ENCODE measurements at regions not wholly inside any gene's neighbourhood (a gene's known extent, or its start where the extent isn't known, plus 50 kb on each side); places are given as distances from the start of the nearest gene placed in this dataset.

DNA sequence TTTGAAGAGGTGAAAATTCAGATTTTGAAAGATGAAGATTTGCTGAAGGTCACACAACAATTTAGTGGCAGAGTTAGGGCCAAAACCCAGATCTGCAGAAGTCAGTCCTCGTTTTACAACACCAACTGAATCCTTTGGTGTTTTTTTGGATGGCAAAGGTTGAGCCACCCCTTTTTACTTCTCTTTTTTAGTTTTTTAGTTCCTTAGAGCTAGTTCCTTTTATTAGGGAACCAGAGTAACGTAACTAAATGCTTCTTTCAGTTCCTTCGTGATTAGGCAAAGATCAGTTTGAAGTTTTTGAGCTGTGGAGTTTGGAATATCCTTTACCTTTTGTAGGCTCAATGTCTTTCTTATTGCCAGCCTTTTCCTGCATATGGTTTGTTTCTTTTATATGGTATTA lies 67.9 kb upstream of the ARID1A start:
- TF ChIP-seq, protein P1, sequence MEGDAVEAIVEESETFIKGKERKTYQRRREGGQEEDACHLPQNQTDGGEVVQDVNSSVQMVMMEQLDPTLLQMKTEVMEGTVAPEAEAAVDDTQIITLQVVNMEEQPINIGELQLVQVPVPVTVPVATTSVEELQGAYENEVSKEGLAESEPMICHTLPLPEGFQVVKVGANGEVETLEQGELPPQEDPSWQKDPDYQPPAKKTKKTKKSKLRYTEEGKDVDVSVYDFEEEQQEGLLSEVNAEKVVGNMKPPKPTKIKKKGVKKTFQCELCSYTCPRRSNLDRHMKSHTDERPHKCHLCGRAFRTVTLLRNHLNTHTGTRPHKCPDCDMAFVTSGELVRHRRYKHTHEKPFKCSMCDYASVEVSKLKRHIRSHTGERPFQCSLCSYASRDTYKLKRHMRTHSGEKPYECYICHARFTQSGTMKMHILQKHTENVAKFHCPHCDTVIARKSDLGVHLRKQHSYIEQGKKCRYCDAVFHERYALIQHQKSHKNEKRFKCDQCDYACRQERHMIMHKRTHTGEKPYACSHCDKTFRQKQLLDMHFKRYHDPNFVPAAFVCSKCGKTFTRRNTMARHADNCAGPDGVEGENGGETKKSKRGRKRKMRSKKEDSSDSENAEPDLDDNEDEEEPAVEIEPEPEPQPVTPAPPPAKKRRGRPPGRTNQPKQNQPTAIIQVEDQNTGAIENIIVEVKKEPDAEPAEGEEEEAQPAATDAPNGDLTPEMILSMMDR (IDR thresholded peaks at IDR 0.05): no peak
- TF ChIP-seq ZNF263 (CRISPR knock-in tag; IDR thresholded peaks at IDR 0.05; ENCODE audit: low read depth) (no peak), ZNF138 (CRISPR knock-in tag; conservative IDR thresholded peaks at IDR 0.05) (no peak), SMAD3 (CRISPR knock-in tag; IDR thresholded peaks at IDR 0.05; ENCODE audit: borderline replicate concordance) (no peak), MLX (CRISPR knock-in tag; IDR thresholded peaks at IDR 0.05) (no peak), CREM (CRISPR knock-in tag; IDR thresholded peaks at IDR 0.05) (no peak), NR1H2 (CRISPR knock-in tag; IDR thresholded peaks at IDR 0.05) (no peak), TEAD4 (CRISPR knock-in tag; IDR thresholded peaks at IDR 0.05) (no peak), ZNF416 (CRISPR knock-in tag; IDR thresholded peaks at IDR 0.05) (no peak), MAX (CRISPR knock-in tag; IDR thresholded peaks at IDR 0.05) (no peak), ELF4 (CRISPR knock-in tag; IDR thresholded peaks at IDR 0.05; ENCODE audit: low read depth) (no peak)
- TF ChIP-seq, protein P2, sequence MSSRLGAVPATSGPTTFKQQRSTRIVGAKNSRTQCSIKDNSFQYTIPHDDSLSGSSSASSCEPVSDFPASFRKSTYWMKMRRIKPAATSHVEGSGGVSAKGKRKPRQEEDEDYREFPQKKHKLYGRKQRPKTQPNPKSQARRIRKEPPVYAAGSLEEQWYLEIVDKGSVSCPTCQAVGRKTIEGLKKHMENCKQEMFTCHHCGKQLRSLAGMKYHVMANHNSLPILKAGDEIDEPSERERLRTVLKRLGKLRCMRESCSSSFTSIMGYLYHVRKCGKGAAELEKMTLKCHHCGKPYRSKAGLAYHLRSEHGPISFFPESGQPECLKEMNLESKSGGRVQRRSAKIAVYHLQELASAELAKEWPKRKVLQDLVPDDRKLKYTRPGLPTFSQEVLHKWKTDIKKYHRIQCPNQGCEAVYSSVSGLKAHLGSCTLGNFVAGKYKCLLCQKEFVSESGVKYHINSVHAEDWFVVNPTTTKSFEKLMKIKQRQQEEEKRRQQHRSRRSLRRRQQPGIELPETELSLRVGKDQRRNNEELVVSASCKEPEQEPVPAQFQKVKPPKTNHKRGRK (CRISPR knock-in tag; IDR thresholded peaks at IDR 0.05; ENCODE audit: borderline replicate concordance): no peak
- TF ChIP-seq, protein P3, sequence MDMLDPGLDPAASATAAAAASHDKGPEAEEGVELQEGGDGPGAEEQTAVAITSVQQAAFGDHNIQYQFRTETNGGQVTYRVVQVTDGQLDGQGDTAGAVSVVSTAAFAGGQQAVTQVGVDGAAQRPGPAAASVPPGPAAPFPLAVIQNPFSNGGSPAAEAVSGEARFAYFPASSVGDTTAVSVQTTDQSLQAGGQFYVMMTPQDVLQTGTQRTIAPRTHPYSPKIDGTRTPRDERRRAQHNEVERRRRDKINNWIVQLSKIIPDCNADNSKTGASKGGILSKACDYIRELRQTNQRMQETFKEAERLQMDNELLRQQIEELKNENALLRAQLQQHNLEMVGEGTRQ (CRISPR knock-in tag; IDR thresholded peaks at IDR 0.05): no peak
- TF ChIP-seq, protein P4, sequence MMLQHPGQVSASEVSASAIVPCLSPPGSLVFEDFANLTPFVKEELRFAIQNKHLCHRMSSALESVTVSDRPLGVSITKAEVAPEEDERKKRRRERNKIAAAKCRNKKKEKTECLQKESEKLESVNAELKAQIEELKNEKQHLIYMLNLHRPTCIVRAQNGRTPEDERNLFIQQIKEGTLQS (CRISPR knock-in tag; conservative IDR thresholded peaks at IDR 0.05): no peak
